BJ (cell line): ENCODE measurements at regions not wholly inside any gene's neighbourhood (a gene's known extent, or its start where the extent isn't known, plus 50 kb on each side); places are given as distances from the start of the nearest gene placed in this dataset.

Experiments
- CTCF ChIA-PET: fragments of 350-600 bp; formaldehyde crosslinking; extraction: SDS; loops from one replicate; lab custom pipeline; 2021; ENCODE audit warnings: antibody characterized with exemption, inconsistent platforms; lab: Yijun Ruan, JAX
- POLR2A ChIA-PET: fragments of 300-600 bp; sonication (Branson Sonifier 250); formaldehyde crosslinking; extraction: SDS; loops from one replicate; lab custom pipeline; 2021; ENCODE audit warnings: antibody characterized with exemption; lab: Charles Lee
- DNase-seq: peaks from one replicate; pipeline ENCODE4 v3.0.0-alpha.2; 2011; ENCODE audit warnings: low read depth
- H3K27me3 ChIP-seq: 2 replicates; pipeline ENCODE4 v1.6.0; 2011; ENCODE audit warnings: low read length; ENCODE audit not compliant: control insufficient read depth, insufficient read depth
- H3K36me3 ChIP-seq: 2 replicates; pipeline ENCODE4 v1.5.1; 2011; ENCODE audit warnings: low read length; ENCODE audit not compliant: control insufficient read depth, insufficient read depth
- H3K4me3 ChIP-seq: 2 replicates; pipeline ENCODE4 v1.5.1; 2011; ENCODE audit warnings: low read depth, mild to moderate bottlenecking, control low read depth, low read length
- TF ChIP-seq, protein P1 (sequence below): IDR thresholded peaks from 2 replicates; pipeline ENCODE4 v1.5.1; 2011; ENCODE audit warnings: low read depth, mild to moderate bottlenecking, control low read depth, inconsistent platforms, low read length, moderate library complexity; ENCODE audit not compliant: insufficient read depth

DNA sequence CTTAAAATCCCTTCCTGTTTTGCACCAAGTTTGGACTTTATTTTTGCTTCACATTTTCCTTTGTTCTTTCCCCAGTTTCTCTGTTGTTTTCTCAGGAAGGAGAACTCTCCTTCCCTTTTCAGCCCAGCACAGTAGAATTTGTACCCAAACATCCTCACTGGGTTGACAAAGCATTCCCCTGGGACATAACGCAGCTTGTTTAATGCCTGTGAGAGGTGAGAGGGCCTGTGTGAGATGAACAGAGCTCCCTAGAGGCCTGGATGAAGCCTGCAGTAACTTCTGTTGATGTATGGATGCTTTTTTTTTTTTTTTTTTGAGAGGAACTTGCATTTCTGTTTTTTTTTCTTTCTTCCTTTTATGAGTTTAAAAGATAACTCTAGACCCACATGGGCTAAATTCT lies 104.9 kb upstream of the SLC22A23 start:
- CTCF ChIA-PET: interaction anchor here (1.2 kb wide), 1 partner anchor 10 kb away, joined by 3 read pairs; no protein-coding TSS in a partner anchor
- peaks cover 9% of the 10 kb centered on the region for H3K27me3 ChIP-seq
- POLR2A ChIA-PET: no interaction called here
- TF ChIP-seq, protein P1, sequence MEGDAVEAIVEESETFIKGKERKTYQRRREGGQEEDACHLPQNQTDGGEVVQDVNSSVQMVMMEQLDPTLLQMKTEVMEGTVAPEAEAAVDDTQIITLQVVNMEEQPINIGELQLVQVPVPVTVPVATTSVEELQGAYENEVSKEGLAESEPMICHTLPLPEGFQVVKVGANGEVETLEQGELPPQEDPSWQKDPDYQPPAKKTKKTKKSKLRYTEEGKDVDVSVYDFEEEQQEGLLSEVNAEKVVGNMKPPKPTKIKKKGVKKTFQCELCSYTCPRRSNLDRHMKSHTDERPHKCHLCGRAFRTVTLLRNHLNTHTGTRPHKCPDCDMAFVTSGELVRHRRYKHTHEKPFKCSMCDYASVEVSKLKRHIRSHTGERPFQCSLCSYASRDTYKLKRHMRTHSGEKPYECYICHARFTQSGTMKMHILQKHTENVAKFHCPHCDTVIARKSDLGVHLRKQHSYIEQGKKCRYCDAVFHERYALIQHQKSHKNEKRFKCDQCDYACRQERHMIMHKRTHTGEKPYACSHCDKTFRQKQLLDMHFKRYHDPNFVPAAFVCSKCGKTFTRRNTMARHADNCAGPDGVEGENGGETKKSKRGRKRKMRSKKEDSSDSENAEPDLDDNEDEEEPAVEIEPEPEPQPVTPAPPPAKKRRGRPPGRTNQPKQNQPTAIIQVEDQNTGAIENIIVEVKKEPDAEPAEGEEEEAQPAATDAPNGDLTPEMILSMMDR: peak; percentile 12; the same call in 1 of the 2 replicates
- DNase-seq: no peak
- no peaks in the 10 kb centered on the region for H3K36me3 ChIP-seq
- H3K4me3 ChIP-seq: no peak overlapping the region

DNA sequence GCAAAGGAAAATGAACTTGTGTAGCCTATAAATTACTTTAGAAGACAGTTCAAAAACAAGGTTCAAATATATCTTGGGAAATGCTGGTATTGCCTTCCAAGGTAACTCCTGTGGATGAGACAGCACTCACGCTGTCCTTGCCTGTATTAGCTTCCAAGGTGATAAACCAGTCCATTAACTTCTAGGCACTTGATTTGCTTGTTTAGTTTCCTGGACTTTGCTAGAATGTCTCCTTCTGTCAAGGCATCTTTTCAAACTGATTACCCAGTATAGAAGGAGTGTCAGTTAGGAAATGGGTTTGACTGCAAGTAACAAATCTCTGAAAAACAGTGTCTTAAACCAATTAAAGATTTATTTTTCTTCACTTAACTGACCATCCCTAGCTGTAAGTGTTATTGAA lies 103.4 kb upstream of the SLC22A23 start:
- TF ChIP-seq, protein P1: no peak
- H3K27me3 ChIP-seq: peaks cover 9% of the 10 kb centered on the region
- POLR2A ChIA-PET: no interaction called here
- H3K4me3 ChIP-seq: no peak overlapping the region
- CTCF ChIA-PET: no interaction called here
- H3K36me3 ChIP-seq: no peaks in the 10 kb centered on the region
- DNase-seq: no peak

GRCh38 chr6:3559561-3559960 lies 102.7 kb upstream of the SLC22A23 start:
- POLR2A ChIA-PET: no interaction called here
- Histone ChIP-seq H3K27me3 (peaks cover 9% of the 10 kb centered on the region), H3K4me3 (no peak overlapping the region), H3K36me3 (no peaks in the 10 kb centered on the region)
- CTCF ChIA-PET: no interaction called here
- DNase-seq: no peak
- TF ChIP-seq, protein P1: no peak

DNA sequence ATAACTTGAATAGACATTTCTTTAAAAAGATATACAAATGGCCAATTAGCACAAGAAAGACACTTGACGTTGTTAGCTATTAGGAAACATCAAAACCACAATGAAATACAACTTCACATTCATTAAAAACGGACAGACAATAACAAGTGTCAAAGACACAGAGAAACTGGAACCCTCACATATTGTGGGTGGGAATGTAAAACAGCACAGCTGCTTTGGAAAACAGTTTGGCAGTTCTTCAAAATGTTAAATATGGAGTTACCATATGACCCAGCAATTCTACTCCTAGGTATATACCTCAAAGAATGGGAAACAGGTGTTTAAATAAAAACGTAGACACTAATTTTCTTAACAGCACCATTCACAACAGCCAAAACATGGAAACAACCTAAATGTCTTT lies 100.5 kb upstream of the SLC22A23 start:
- DNase-seq: no peak
- TF ChIP-seq, protein P1: no peak
- CTCF ChIA-PET: no interaction called here
- peaks cover 10% of the 10 kb centered on the region for H3K27me3 ChIP-seq
- H3K36me3 ChIP-seq: no peaks in the 10 kb centered on the region
- POLR2A ChIA-PET: no interaction called here
- H3K4me3 ChIP-seq: no peak overlapping the region

DNA sequence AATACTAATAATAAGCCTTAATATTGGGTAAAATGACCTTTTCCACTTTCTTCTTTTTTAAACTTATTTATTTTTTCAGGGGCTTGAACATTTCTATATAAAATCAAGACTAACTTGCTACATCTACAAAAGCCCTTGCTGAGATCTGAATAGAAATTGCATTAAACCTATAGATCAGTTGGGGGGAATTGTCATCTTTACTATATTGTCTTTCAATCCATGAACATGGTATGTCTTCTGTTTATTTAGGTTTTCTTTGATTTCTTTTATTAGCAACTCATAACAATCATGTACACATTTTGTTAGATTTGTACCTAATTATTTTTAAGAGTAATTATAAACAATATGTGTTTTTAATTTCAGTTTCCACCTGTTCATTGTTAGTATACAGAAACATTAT lies 96.4 kb upstream of the SLC22A23 start:
- no peak for DNase-seq
- TF ChIP-seq, protein P1: no peak
- H3K36me3 ChIP-seq: no peaks in the 10 kb centered on the region
- peaks cover 6% of the 10 kb centered on the region; the same call in 1 of the 2 replicates for H3K27me3 ChIP-seq
- POLR2A ChIA-PET: no interaction called here
- no peak overlapping the region for H3K4me3 ChIP-seq
- CTCF ChIA-PET: no interaction called here
